ENCODE measurements at regions not wholly inside any gene's neighbourhood (a gene's known extent, or its start where the extent isn't known, plus 50 kb on each side); places are given as distances from the start of the nearest gene placed in this dataset.

GRCh38 chr22:27212617-27213177 lies 555.3 kb downstream of the MIAT start:
- peak; percentile 62 for DNase-seq

- DNase-seq = no peak
These were observed 555.9 kb downstream of the MIAT start for GRCh38 chr22:27213294-27213693.

- no peak for DNase-seq
These were observed 556.6 kb downstream of the MIAT start for GRCh38 chr22:27213766-27214581.

- no peak for DNase-seq
These were observed 557.3 kb downstream of the MIAT start for GRCh38 chr22:27214691-27215090.

GRCh38 chr22:27215871-27216270 lies 558.5 kb downstream of the MIAT start:
- no peak for DNase-seq

GRCh38 chr22:27216444-27216843 lies 559.1 kb downstream of the MIAT start:
- DNase-seq = no peak

GRCh38 chr22:27217154-27217553 lies 559.8 kb downstream of the MIAT start:
- DNase-seq = no peak

- DNase-seq = no peak
These were observed 560.9 kb downstream of the MIAT start for GRCh38 chr22:27218012-27218920.

- no peak for DNase-seq
These were observed 561.6 kb downstream of the MIAT start for GRCh38 chr22:27219036-27219435.

GRCh38 chr22:27220339-27220738 lies 563.0 kb downstream of the MIAT start:
- no peak for DNase-seq

GRCh38 chr22:27222178-27222577 lies 564.8 kb downstream of the MIAT start:
- no peak for DNase-seq

GRCh38 chr22:27223317-27224177 lies 566.2 kb downstream of the MIAT start:
- DNase-seq = no peak

- no peak for DNase-seq
These were observed 567.3 kb downstream of the MIAT start for GRCh38 chr22:27224485-27225374.

GRCh38 chr22:27226666-27227065 lies 569.3 kb downstream of the MIAT start:
- DNase-seq = no peak

GRCh38 chr22:27228771-27229170 lies 571.4 kb downstream of the MIAT start:
- no peak for DNase-seq

- DNase-seq = no peak
These were observed 571.4 kb downstream of the MN1 start for GRCh38 chr22:27230189-27230588.

- no peak for DNase-seq
These were observed 570.3 kb downstream of the MN1 start for GRCh38 chr22:27231266-27231665.

GRCh38 chr22:27232077-27232476 lies 569.5 kb downstream of the MN1 start:
- DNase-seq = no peak

GRCh38 chr22:27237080-27237741 lies 564.3 kb downstream of the MN1 start:
- DNase-seq = no peak

- no peak for DNase-seq
These were observed 562.5 kb downstream of the MN1 start for GRCh38 chr22:27238935-27239510.

- DNase-seq = no peak
These were observed 562.0 kb downstream of the MN1 start for GRCh38 chr22:27239520-27239919.
